SK-N-SH treated with all-trans-retinoic acid at 6 μM for 48 hours (cell line): ENCODE measurements at regions not wholly inside any gene's neighbourhood (a gene's known extent, or its start where the extent isn't known, plus 50 kb on each side); places are given as distances from the start of the nearest gene placed in this dataset.

Experiments used
- ATAC-seq: fragments of 200-7000 bp; cut with Tn5 transposase; 3 replicates; pipeline ENCODE4 v1.9.1; 2020; ENCODE audit warnings: mild to moderate bottlenecking, moderate library complexity
- ARNTL ChIP-seq: fragments of 450-650 bp; formaldehyde crosslinking; IDR thresholded peaks from 2 replicates; pipeline ENCODE4 v1.5.0; 2020; ENCODE audit warnings: low read depth, mild to moderate bottlenecking, moderate library complexity, borderline replicate concordance
- BACH2 ChIP-seq: fragments of 250-450 bp; sonication (Bioruptor Pico); IDR thresholded peaks from 2 replicates; pipeline ENCODE4 v1.9.0; 2021; ENCODE audit warnings: mild to moderate bottlenecking, borderline replicate concordance
- CREB5 ChIP-seq: fragments of 250-450 bp; sonication (Bioruptor Pico); IDR thresholded peaks from 2 replicates; pipeline ENCODE4 v1.5.1; 2020; ENCODE audit warnings: low read depth, mild to moderate bottlenecking, moderate library complexity
- CSDC2 ChIP-seq: fragments of 250-450 bp; sonication (Bioruptor Pico); IDR thresholded peaks from 2 replicates; pipeline ENCODE4 v1.5.0; 2020; ENCODE audit warnings: mild to moderate bottlenecking, moderate library complexity
- CSRNP3 ChIP-seq: fragments of 250-450 bp; sonication (Bioruptor Pico); IDR thresholded peaks from 2 replicates; pipeline ENCODE4 v1.5.1; 2021; ENCODE audit warnings: mild to moderate bottlenecking, moderate library complexity
- ESRRG ChIP-seq: fragments of 250-450 bp; sonication (Bioruptor Pico); IDR thresholded peaks from 2 replicates; pipeline ENCODE4 v1.6.1; 2021; ENCODE audit warnings: mild to moderate bottlenecking
- GLIS3 ChIP-seq: fragments of 250-450 bp; sonication (Bioruptor Pico); IDR thresholded peaks from 2 replicates; pipeline ENCODE4 v1.5.0; 2020; ENCODE audit warnings: mild to moderate bottlenecking, moderate library complexity
- OSR1 ChIP-seq: fragments of 250-450 bp; sonication (Bioruptor Pico); IDR thresholded peaks from 2 replicates; pipeline ENCODE4 v1.8.0; 2022; ENCODE audit warnings: moderate library complexity, mild to moderate bottlenecking, inconsistent platforms
- PATZ1 ChIP-seq: fragments of 250-450 bp; sonication (Bioruptor Pico); IDR thresholded peaks from 2 replicates; pipeline ENCODE4 v1.8.0; 2020; ENCODE audit warnings: mild to moderate bottlenecking, moderate library complexity, borderline replicate concordance
- PPARA ChIP-seq: fragments of 250-450 bp; sonication (Bioruptor Pico); IDR thresholded peaks from 2 replicates; pipeline ENCODE4 v1.5.0; 2020; ENCODE audit warnings: mild to moderate bottlenecking, borderline replicate concordance
- RARB ChIP-seq: fragments of 250-450 bp; sonication (Bioruptor Pico); IDR thresholded peaks from 2 replicates; pipeline ENCODE4 v1.8.0; 2021; ENCODE audit warnings: mild to moderate bottlenecking, moderate library complexity
- TCF4 ChIP-seq: fragments of 250-450 bp; sonication (Bioruptor Pico); IDR thresholded peaks from 2 replicates; pipeline ENCODE4 v1.8.0; 2021; ENCODE audit warnings: mild to moderate bottlenecking, moderate library complexity, borderline replicate concordance
- TOX ChIP-seq: fragments of 250-450 bp; sonication (Bioruptor Pico); IDR thresholded peaks from 2 replicates; pipeline ENCODE4 v1.8.0; 2021; ENCODE audit warnings: mild to moderate bottlenecking, moderate library complexity, borderline replicate concordance
- TSHZ2 ChIP-seq: fragments of 250-450 bp; sonication (Bioruptor Pico); IDR thresholded peaks from 2 replicates; pipeline ENCODE4 v1.5.0; 2020; ENCODE audit warnings: mild to moderate bottlenecking, moderate library complexity
- ZC3H10 ChIP-seq: fragments of 250-450 bp; sonication (Bioruptor Pico); IDR thresholded peaks from 2 replicates; pipeline ENCODE4 v1.5.1; 2021; ENCODE audit warnings: mild to moderate bottlenecking, moderate library complexity
- ZFP3 ChIP-seq: fragments of 250-450 bp; sonication (Bioruptor Pico); IDR thresholded peaks from 2 replicates; pipeline ENCODE4 v1.5.0; 2020; ENCODE audit warnings: mild to moderate bottlenecking, moderate library complexity
- ZFP30 ChIP-seq: fragments of 450-650 bp; formaldehyde crosslinking; IDR thresholded peaks from 2 replicates; pipeline ENCODE4 v1.5.0; 2022; ENCODE audit warnings: mild to moderate bottlenecking, moderate library complexity
- ZNF565 ChIP-seq: fragments of 450-650 bp; formaldehyde crosslinking; conservative IDR thresholded peaks from 2 replicates; pipeline ENCODE4 v1.5.0; 2020; ENCODE audit warnings: low read depth, mild to moderate bottlenecking, moderate library complexity
- ZNF70 ChIP-seq: fragments of 450-650 bp; formaldehyde crosslinking; IDR thresholded peaks from 2 replicates; pipeline ENCODE4 v1.5.0; 2020; ENCODE audit warnings: mild to moderate bottlenecking, moderate library complexity
- ZNF8 ChIP-seq: fragments of 450-650 bp; formaldehyde crosslinking; IDR thresholded peaks from 2 replicates; pipeline ENCODE4 v1.5.0; 2020; ENCODE audit warnings: mild to moderate bottlenecking, moderate library complexity

- no peak for TF ChIP-seq ARNTL (CRISPR knock-in tag)
- no peak for TF ChIP-seq ZFP30 (CRISPR knock-in tag)
- TF ChIP-seq CREB5 = no peak
- no peak for TF ChIP-seq TCF4 (CRISPR knock-in tag)
- no peak for TF ChIP-seq CSDC2 (CRISPR knock-in tag)
- no peak for TF ChIP-seq ZNF70
- TF ChIP-seq PPARA (CRISPR knock-in tag) = no peak
- TF ChIP-seq PATZ1 (CRISPR knock-in tag) = no peak
- TF ChIP-seq RARB (CRISPR knock-in tag) = no peak
- ATAC-seq = no peak
Observed at GRCh38 chr14:56488306-56488705, 91.3 kb upstream of the TMEM260 start.

GRCh38 chr14:56490379-56490778, 89.2 kb upstream of the TMEM260 start:
- TF ChIP-seq ZNF8 (CRISPR knock-in tag) (no peak), PATZ1 (CRISPR knock-in tag) (no peak), CREB5 (no peak), ZFP30 (CRISPR knock-in tag) (no peak), ZFP3 (CRISPR knock-in tag) (no peak), GLIS3 (no peak), RARB (CRISPR knock-in tag) (no peak), ZNF565 (CRISPR knock-in tag) (no peak), BACH2 (no peak), ZC3H10 (CRISPR knock-in tag) (no peak), TSHZ2 (CRISPR knock-in tag) (no peak)
- TF ChIP-seq, all 23 proteins: peak for 0
- peak; percentile 72 for ATAC-seq

GRCh38 chr14:56491299-56492285, 88.0 kb upstream of the TMEM260 start:
- ATAC-seq = peak; percentile 87
- TF ChIP-seq ZC3H10 (CRISPR knock-in tag) (no peak), ZNF565 (CRISPR knock-in tag) (no peak), CSRNP3 (no peak), OSR1 (no peak), ZFP3 (CRISPR knock-in tag) (no peak), ZFP30 (CRISPR knock-in tag) (no peak), TOX (CRISPR knock-in tag) (no peak), PATZ1 (CRISPR knock-in tag) (no peak), PPARA (CRISPR knock-in tag) (no peak), CREB5 (no peak), ESRRG (CRISPR knock-in tag) (no peak), BACH2 (no peak)
